ENCODE measurements at regions not wholly inside any gene's neighbourhood (a gene's known extent, or its start where the extent isn't known, plus 50 kb on each side); places are given as distances from the start of the nearest gene placed in this dataset.

DNA sequence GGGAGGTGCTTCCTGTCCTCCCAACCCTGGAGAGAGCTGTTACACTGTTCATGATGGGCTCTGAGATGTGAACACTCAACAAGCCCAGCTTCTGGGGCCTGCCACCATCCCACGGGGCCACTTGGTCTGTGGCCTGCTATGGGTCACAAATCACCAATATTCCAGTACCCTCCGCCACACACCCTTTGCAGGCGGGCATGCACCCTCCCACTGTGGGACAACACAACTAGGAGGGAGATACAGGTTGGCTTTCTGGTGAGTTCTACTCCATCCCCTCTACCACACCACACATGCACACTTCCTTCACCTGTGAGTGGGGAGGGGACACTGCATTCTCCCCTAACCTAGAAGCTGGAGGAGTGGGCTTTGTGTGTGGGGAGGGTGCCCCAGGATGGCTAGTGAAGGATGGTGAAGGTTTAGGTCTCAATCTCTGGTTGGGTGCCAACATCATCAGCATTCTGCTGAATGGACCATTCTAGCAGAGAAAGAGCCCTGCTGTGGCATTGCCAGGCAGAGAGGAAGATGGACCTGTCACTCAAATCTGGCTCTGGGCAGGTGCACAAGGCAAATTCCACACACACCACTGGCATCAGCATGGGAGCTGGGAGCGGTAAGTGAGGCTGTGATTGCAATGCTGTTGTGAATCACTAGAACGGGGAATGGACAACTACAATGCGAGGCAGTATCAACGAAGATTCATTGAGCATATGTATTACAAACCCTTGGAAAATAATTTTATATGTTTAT is 175.1 kb downstream of the THBS2 start:
- ATAC-seq (no peak), DNase-seq (no peak)
- Mint-ChIP-seq H3K27ac (no peak overlapping the region), H3K4me3 (no peak overlapping the region), H3K9me3 (no peaks in the 10 kb centered on the region), H3K27me3 (ENCODE audit: low read depth in 2 of 2) (peaks cover 12% of the 10 kb centered on the region in 2 donors), H3K36me3 (no peaks in the 10 kb centered on the region), H3K4me1 (no peaks in the 10 kb centered on the region)
- 94% methylated on average over 5 of the region's 7 CpGs for WGBS (ENCODE audit: insufficient coverage)
- Histone ChIP-seq H3K4me3 (ENCODE audit: low read length) (no peak overlapping the region), H3K36me3 (ENCODE audit: control insufficient read depth, insufficient read depth, low read length) (no peaks in the 10 kb centered on the region), H3K27me3 (ENCODE audit: control insufficient read depth, insufficient read depth, low read length) (no peaks in the 10 kb centered on the region), H3K27ac (ENCODE audit: low read length) (no peak overlapping the region), H3K9me3 (ENCODE audit: control insufficient read depth, insufficient read depth, low read length) (no peaks in the 10 kb centered on the region), H3K4me1 (ENCODE audit: control insufficient read depth, insufficient read depth, low read length) (no peaks in the 10 kb centered on the region)
- TF ChIP-seq, protein P1, sequence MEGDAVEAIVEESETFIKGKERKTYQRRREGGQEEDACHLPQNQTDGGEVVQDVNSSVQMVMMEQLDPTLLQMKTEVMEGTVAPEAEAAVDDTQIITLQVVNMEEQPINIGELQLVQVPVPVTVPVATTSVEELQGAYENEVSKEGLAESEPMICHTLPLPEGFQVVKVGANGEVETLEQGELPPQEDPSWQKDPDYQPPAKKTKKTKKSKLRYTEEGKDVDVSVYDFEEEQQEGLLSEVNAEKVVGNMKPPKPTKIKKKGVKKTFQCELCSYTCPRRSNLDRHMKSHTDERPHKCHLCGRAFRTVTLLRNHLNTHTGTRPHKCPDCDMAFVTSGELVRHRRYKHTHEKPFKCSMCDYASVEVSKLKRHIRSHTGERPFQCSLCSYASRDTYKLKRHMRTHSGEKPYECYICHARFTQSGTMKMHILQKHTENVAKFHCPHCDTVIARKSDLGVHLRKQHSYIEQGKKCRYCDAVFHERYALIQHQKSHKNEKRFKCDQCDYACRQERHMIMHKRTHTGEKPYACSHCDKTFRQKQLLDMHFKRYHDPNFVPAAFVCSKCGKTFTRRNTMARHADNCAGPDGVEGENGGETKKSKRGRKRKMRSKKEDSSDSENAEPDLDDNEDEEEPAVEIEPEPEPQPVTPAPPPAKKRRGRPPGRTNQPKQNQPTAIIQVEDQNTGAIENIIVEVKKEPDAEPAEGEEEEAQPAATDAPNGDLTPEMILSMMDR (IDR thresholded peaks at IDR 0.05): no peak
- intact Hi-C loops (cut with micrococcal nuclease): no loop called here

DNA sequence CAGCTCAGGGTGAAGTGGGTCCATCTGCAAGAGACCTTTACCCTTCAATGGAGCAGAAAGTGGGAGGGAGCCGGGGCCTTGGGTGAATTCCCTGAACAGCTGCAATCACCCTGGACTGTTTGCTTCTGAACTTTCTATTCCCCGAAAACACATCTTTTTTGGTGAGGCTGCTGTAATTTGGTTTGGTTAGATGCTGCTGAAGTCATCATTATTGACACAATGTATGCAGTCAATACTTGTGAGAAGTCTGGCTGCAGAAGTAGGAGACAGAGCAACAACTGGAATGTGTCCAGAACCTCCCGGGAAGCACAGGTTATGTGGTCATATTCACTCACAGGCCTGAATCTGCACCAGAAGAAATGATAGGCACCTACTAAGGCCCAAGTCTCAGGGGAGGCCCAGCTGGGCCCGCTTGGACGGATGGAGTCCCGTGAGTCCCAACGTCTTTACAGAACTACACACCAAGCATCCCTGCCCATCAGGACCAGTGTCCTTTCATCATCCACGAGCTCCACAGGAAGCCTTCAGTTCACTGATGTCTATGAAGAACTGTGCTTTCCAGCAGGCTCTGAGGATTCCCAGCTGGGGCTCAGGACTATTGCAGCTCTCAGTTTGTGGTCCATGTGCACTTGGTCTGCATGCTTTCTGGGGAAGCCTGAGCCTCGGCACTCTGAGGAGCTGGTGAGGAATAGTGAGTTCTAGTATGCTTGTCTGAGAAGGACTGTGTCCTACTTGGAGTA is 177.6 kb downstream of the THBS2 start:
- intact Hi-C loops (cut with micrococcal nuclease): no loop called here
- Mint-ChIP-seq H3K4me3 (no peak overlapping the region), H3K36me3 (no peaks in the 10 kb centered on the region), H3K27me3 (ENCODE audit: low read depth in 2 of 2) (peaks cover 12% of the 10 kb centered on the region in 2 donors), H3K9me3 (no peaks in the 10 kb centered on the region), H3K27ac (no peak overlapping the region), H3K4me1 (no peaks in the 10 kb centered on the region)
- no peak overlapping the region for H3K27ac ChIP-seq (ENCODE audit: low read length)
- 81% methylated on average over 9 of the region's 9 CpGs for WGBS (ENCODE audit: insufficient coverage)
- H3K9me3 ChIP-seq (ENCODE audit: control insufficient read depth, insufficient read depth, low read length): no peaks in the 10 kb centered on the region
- DNase-seq (no peak), ATAC-seq (no peak)
- TF ChIP-seq, protein P1 (IDR thresholded peaks at IDR 0.05): no peak
- no peaks in the 10 kb centered on the region for H3K27me3 ChIP-seq (ENCODE audit: control insufficient read depth, insufficient read depth, low read length)
- H3K4me3 ChIP-seq (ENCODE audit: low read length): no peak overlapping the region
- no peaks in the 10 kb centered on the region for H3K36me3 ChIP-seq (ENCODE audit: control insufficient read depth, insufficient read depth, low read length)
- no peaks in the 10 kb centered on the region for H3K4me1 ChIP-seq (ENCODE audit: control insufficient read depth, insufficient read depth, low read length)

- Histone ChIP-seq H3K27ac (ENCODE audit: low read length) (no peak overlapping the region), H3K9me3 (ENCODE audit: control insufficient read depth, insufficient read depth, low read length) (no peaks in the 10 kb centered on the region), H3K4me3 (ENCODE audit: low read length) (no peak overlapping the region), H3K4me1 (ENCODE audit: control insufficient read depth, insufficient read depth, low read length) (no peaks in the 10 kb centered on the region), H3K27me3 (ENCODE audit: control insufficient read depth, insufficient read depth, low read length) (no peaks in the 10 kb centered on the region), H3K36me3 (ENCODE audit: control insufficient read depth, insufficient read depth, low read length) (no peaks in the 10 kb centered on the region)
- Mint-ChIP-seq H3K4me1 (no peaks in the 10 kb centered on the region), H3K36me3 (no peaks in the 10 kb centered on the region), H3K9me3 (no peaks in the 10 kb centered on the region), H3K27me3 (ENCODE audit: low read depth in 2 of 2) (peaks cover 12 to 14% of the 10 kb centered on the region in 2 donors), H3K27ac (no peak overlapping the region), H3K4me3 (no peak overlapping the region)
- 86% methylated on average over 19 of the region's 19 CpGs for WGBS (ENCODE audit: insufficient coverage)
- DNase-seq (no peak), ATAC-seq (no peak)
- intact Hi-C loops (cut with micrococcal nuclease): no loop called here
- TF ChIP-seq, protein P1 (IDR thresholded peaks at IDR 0.05): no peak
These were observed 178.3 kb downstream of the THBS2 start for GRCh38 chr6:169075211-169075914.

Measured in natural killer cell (primary cell).